ENCODE measurements at regions not wholly inside any gene's neighbourhood (a gene's known extent, or its start where the extent isn't known, plus 50 kb on each side); places are given as distances from the start of the nearest gene placed in this dataset.

GRCh38 chr6:22800451-22800850 is 231.1 kb downstream of the HDGFL1 start:
- H4K5ac ChIP-seq (ENCODE audit: insufficient read length, low read depth, low read length), result no peak overlapping the region
- H3T11ph ChIP-seq (ENCODE audit: low read length), result no peak overlapping the region
- H2BK120ac ChIP-seq (ENCODE audit: low read depth, low read length, poor library complexity, severe bottlenecking), result no peak overlapping the region
- H3K23ac ChIP-seq (ENCODE audit: insufficient read length, low read depth, low read length), result no peak overlapping the region
- no peaks in the 10 kb centered on the region for H3K23me2 ChIP-seq (ENCODE audit: insufficient read length, low read depth, low read length, poor library complexity, severe bottlenecking)
- no peak overlapping the region for H2BK15ac ChIP-seq (ENCODE audit: low read depth, low read length)
- H3K9ac ChIP-seq (ENCODE audit: extremely low read depth, insufficient read length, low read length), result no peak overlapping the region
- H3K27me3 ChIP-seq (ENCODE audit: insufficient read depth, low read length), result no peaks in the 10 kb centered on the region; the same call in 1 of the 2 replicates
- no peak overlapping the region for H3K27ac ChIP-seq (ENCODE audit: insufficient read length, low read depth, low read length)
- no peaks in the 10 kb centered on the region for H3K9me3 ChIP-seq (ENCODE audit: control insufficient read depth, low read depth, low read length)
- no peaks in the 10 kb centered on the region for H3K79me1 ChIP-seq (ENCODE audit: insufficient read depth, low read depth, low read length, poor library complexity, severe bottlenecking)
- H4K8ac ChIP-seq (replicated peaks; ENCODE audit: insufficient read length, low read depth, low read length), result no peak overlapping the region
- peaks cover 9 to 10% of the 10 kb centered on the region in 2 experiments; a peak in 4 of 5 replicates for H3K9me3 Mint-ChIP-seq
- no peak for DNase-seq
- H3K4me2 ChIP-seq (ENCODE audit: insufficient read depth, insufficient read length, low read length), result no peak overlapping the region
- H3K36me3 Mint-ChIP-seq (ENCODE audit: insufficient read depth in 1 of 3, low read depth in 3 of 3), result peaks cover 0 to 10% (median 0%) of the 10 kb centered on the region in 3 experiments; a peak in 4 of 7 replicates
- no peaks in the 10 kb centered on the region for H3K79me2 ChIP-seq (ENCODE audit: insufficient read depth, low read length)
- H3K27me3 Mint-ChIP-seq (ENCODE audit: low read depth), result no peaks in the 10 kb centered on the region
- H3K4me1 Mint-ChIP-seq, result no peaks in the 10 kb centered on the region
- H2BK12ac ChIP-seq (ENCODE audit: insufficient read length, low read depth, low read length), result no peak overlapping the region
- no peak overlapping the region for H2BK20ac ChIP-seq (ENCODE audit: low read depth, low read length, poor library complexity, severe bottlenecking)
- H2BK5ac ChIP-seq (ENCODE audit: insufficient read length, low read length), result no peak overlapping the region
- H3K4me1 ChIP-seq (ENCODE audit: insufficient read depth, low read length), result no peaks in the 10 kb centered on the region
- H3K18ac ChIP-seq (ENCODE audit: insufficient read length, low read depth, low read length), result no peak overlapping the region
- WGBS (ENCODE audit: extremely low coverage, insufficient read length, low lambda C conversion rate), result no CpG with 5 or more reads among the region's 1 CpG
- no peak overlapping the region for H3K4ac ChIP-seq (ENCODE audit: low read depth, low read length)
- H3K27ac Mint-ChIP-seq, result no peak overlapping the region
- no peak overlapping the region for H4K91ac ChIP-seq (ENCODE audit: insufficient read length, low read depth, low read length)
- no peak overlapping the region for H3K14ac ChIP-seq (ENCODE audit: insufficient read depth, low read length)
- H3K4me3 Mint-ChIP-seq, result no peak overlapping the region
- no peak for TF ChIP-seq CTCF (conservative IDR thresholded peaks at IDR 0.05)
- H2AFZ ChIP-seq (ENCODE audit: low read length), result no peak overlapping the region
- H2AK5ac ChIP-seq (ENCODE audit: insufficient read length, low read length), result no peak overlapping the region
- H4K20me1 ChIP-seq (ENCODE audit: control insufficient read depth, insufficient read depth, insufficient read length), result no peaks in the 10 kb centered on the region
- no peak overlapping the region for H3K56ac ChIP-seq (ENCODE audit: insufficient read length, low read depth, low read length)
